ENCODE measurements at regions not wholly inside any gene's neighbourhood (a gene's known extent, or its start where the extent isn't known, plus 50 kb on each side); places are given as distances from the start of the nearest gene placed in this dataset.

DNA sequence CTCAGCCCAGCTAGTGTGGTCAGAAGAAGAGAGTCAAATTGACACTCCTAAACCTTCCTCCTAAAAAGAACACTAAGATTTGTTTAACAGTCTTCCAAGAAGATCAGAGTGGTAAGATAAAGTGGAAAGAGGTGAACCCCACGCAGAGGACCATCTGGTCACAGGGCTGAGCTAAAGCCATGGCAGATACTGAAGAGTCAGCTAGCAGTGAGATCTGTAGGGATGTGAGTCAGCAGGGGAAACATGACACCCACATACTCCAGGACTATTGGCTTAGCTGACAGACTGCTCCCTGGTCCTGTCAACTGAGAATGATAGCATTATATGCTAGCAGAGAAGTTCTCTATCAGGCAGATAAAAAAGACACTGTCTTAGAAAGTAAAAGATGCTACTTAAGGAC is 269.4 kb upstream of the ALG10 start:
- Histone ChIP-seq H3K4me2 (ENCODE audit: low read length) (no peak overlapping the region), H3K27me3 (ENCODE audit: insufficient read depth, low read depth, low read length) (no peaks in the 10 kb centered on the region), H3K79me2 (replicated peaks; ENCODE audit: insufficient read depth, low read length) (no peaks in the 10 kb centered on the region), H3K9me3 (ENCODE audit: low read length) (no peaks in the 10 kb centered on the region), H3K4me3 (ENCODE audit: low read length) (no peak overlapping the region), H3K27ac (ENCODE audit: low read length) (no peak overlapping the region), H3K9ac (ENCODE audit: low read length) (no peak overlapping the region), H2AFZ (ENCODE audit: low read depth, low read length) (no peak overlapping the region), H3K36me3 (ENCODE audit: insufficient read depth, low read length) (no peaks in the 10 kb centered on the region), H4K20me1 (ENCODE audit: insufficient read depth) (no peaks in the 10 kb centered on the region), H3K9me2 (ENCODE audit: insufficient read depth, low read length) (no peaks in the 10 kb centered on the region), H3F3A (ENCODE audit: insufficient read depth, low read length, poor library complexity, severe bottlenecking) (no peaks in the 10 kb centered on the region)
- TF ChIP-seq, protein P1, sequence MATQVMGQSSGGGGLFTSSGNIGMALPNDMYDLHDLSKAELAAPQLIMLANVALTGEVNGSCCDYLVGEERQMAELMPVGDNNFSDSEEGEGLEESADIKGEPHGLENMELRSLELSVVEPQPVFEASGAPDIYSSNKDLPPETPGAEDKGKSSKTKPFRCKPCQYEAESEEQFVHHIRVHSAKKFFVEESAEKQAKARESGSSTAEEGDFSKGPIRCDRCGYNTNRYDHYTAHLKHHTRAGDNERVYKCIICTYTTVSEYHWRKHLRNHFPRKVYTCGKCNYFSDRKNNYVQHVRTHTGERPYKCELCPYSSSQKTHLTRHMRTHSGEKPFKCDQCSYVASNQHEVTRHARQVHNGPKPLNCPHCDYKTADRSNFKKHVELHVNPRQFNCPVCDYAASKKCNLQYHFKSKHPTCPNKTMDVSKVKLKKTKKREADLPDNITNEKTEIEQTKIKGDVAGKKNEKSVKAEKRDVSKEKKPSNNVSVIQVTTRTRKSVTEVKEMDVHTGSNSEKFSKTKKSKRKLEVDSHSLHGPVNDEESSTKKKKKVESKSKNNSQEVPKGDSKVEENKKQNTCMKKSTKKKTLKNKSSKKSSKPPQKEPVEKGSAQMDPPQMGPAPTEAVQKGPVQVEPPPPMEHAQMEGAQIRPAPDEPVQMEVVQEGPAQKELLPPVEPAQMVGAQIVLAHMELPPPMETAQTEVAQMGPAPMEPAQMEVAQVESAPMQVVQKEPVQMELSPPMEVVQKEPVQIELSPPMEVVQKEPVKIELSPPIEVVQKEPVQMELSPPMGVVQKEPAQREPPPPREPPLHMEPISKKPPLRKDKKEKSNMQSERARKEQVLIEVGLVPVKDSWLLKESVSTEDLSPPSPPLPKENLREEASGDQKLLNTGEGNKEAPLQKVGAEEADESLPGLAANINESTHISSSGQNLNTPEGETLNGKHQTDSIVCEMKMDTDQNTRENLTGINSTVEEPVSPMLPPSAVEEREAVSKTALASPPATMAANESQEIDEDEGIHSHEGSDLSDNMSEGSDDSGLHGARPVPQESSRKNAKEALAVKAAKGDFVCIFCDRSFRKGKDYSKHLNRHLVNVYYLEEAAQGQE (IDR thresholded peaks at IDR 0.05; ENCODE audit: borderline replicate concordance), result no peak
- TF ChIP-seq CTCF (IDR thresholded peaks at IDR 0.05; ENCODE audit: poor library complexity, severe bottlenecking) (no peak), SMC3 (conservative IDR thresholded peaks at IDR 0.05; ENCODE audit: poor library complexity) (no peak), POLR2AphosphoS5 (IDR thresholded peaks at IDR 0.05) (no peak), TAF1 (IDR thresholded peaks at IDR 0.05; ENCODE audit: low read depth) (no peak), MXI1 (conservative IDR thresholded peaks at IDR 0.05; ENCODE audit: poor library complexity, severe bottlenecking) (no peak), EZH2 (IDR thresholded peaks at IDR 0.05; ENCODE audit: borderline replicate concordance, insufficient read depth, low read length, poor library complexity, severe bottlenecking) (no peak), RAD21 (conservative IDR thresholded peaks at IDR 0.05) (no peak), EP300 (conservative IDR thresholded peaks at IDR 0.05; ENCODE audit: poor library complexity, severe bottlenecking) (no peak)

DNA sequence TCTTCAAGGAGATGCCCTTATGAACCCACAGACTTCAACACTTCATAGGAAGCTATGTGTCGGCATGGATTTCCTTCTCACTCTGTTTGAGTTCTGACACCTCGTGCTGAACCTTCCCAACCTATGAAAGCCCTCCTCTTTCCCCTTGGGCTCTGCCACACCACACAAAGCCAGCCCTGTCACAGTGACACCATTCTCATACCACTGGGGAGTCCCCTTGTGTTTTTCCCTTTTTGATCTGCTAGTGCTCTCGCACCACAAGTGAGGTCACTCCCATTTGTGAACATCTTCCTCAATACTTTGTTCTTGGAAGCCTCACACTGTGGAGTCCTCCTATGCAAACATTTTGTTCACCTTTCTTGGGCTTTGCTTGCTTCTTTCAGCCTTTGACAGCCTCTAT is 264.6 kb upstream of the ALG10 start:
- no peaks in the 10 kb centered on the region for H3K27me3 ChIP-seq (ENCODE audit: insufficient read depth, low read depth, low read length)
- TF ChIP-seq EZH2 (IDR thresholded peaks at IDR 0.05; ENCODE audit: borderline replicate concordance, insufficient read depth, low read length, poor library complexity, severe bottlenecking), result no peak
- H2AFZ ChIP-seq (ENCODE audit: low read depth, low read length), result no peak overlapping the region
- no peaks in the 10 kb centered on the region for H3K9me3 ChIP-seq (ENCODE audit: low read length)
- no peak overlapping the region for H3K9ac ChIP-seq (ENCODE audit: low read length)
- no peak overlapping the region for H3K4me2 ChIP-seq (ENCODE audit: low read length)
- H3K27ac ChIP-seq (ENCODE audit: low read length), result no peak overlapping the region
- no peaks in the 10 kb centered on the region for H3K9me2 ChIP-seq (ENCODE audit: insufficient read depth, low read length)
- H3F3A ChIP-seq (ENCODE audit: insufficient read depth, low read length, poor library complexity, severe bottlenecking), result no peaks in the 10 kb centered on the region
- no peaks in the 10 kb centered on the region for H4K20me1 ChIP-seq (ENCODE audit: insufficient read depth)
- H3K79me2 ChIP-seq (replicated peaks; ENCODE audit: insufficient read depth, low read length), result no peaks in the 10 kb centered on the region
- no peak overlapping the region for H3K4me3 ChIP-seq (ENCODE audit: low read length)
- no peaks in the 10 kb centered on the region for H3K36me3 ChIP-seq (ENCODE audit: insufficient read depth, low read length)

DNA sequence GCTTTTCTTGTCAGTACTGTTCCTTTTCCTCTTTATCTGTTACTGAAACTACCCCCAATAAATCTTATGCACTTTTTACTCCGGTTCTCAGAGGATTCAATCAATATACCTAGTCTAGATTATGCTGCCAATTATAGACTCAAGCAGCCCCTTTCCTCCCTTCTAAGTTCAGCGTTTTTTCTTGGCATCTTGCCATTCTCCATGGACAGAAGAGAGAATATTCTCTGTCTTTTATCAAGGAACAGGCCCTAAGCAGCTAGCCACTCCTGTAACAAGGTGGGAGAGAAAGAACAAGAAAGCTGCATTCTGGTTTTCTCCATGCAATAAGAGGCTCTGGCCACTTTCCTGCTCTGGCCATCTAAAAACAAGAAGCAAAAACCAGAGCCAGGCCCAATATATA is 263.0 kb upstream of the ALG10 start:
- H3K4me2 ChIP-seq (ENCODE audit: low read length), result no peak overlapping the region
- no peaks in the 10 kb centered on the region for H3K79me2 ChIP-seq (replicated peaks; ENCODE audit: insufficient read depth, low read length)
- H3K4me3 ChIP-seq (ENCODE audit: low read length), result no peak overlapping the region
- H3K27me3 ChIP-seq (ENCODE audit: insufficient read depth, low read depth, low read length), result no peaks in the 10 kb centered on the region
- no peak overlapping the region for H2AFZ ChIP-seq (ENCODE audit: low read depth, low read length)
- H3K9ac ChIP-seq (ENCODE audit: low read length), result no peak overlapping the region
- H3K9me2 ChIP-seq (ENCODE audit: insufficient read depth, low read length), result no peaks in the 10 kb centered on the region
- no peak overlapping the region for H3K27ac ChIP-seq (ENCODE audit: low read length)
- TF ChIP-seq CTCF (IDR thresholded peaks at IDR 0.05; ENCODE audit: poor library complexity, severe bottlenecking) (no peak), EP300 (conservative IDR thresholded peaks at IDR 0.05; ENCODE audit: poor library complexity, severe bottlenecking) (no peak), SMC3 (conservative IDR thresholded peaks at IDR 0.05; ENCODE audit: poor library complexity) (no peak), TAF1 (IDR thresholded peaks at IDR 0.05; ENCODE audit: low read depth) (no peak), POLR2AphosphoS5 (IDR thresholded peaks at IDR 0.05) (no peak), MXI1 (conservative IDR thresholded peaks at IDR 0.05; ENCODE audit: poor library complexity, severe bottlenecking) (no peak), EZH2 (IDR thresholded peaks at IDR 0.05; ENCODE audit: borderline replicate concordance, insufficient read depth, low read length, poor library complexity, severe bottlenecking) (no peak), RAD21 (conservative IDR thresholded peaks at IDR 0.05) (no peak)
- TF ChIP-seq, protein P1 (IDR thresholded peaks at IDR 0.05; ENCODE audit: borderline replicate concordance), result no peak
- no peaks in the 10 kb centered on the region for H4K20me1 ChIP-seq (ENCODE audit: insufficient read depth)
- no peaks in the 10 kb centered on the region for H3K9me3 ChIP-seq (ENCODE audit: low read length)
- H3F3A ChIP-seq (ENCODE audit: insufficient read depth, low read length, poor library complexity, severe bottlenecking), result no peaks in the 10 kb centered on the region
- no peaks in the 10 kb centered on the region for H3K36me3 ChIP-seq (ENCODE audit: insufficient read depth, low read length)

All from neural cell (in vitro differentiated cells).